Sigmoid colon (tissue), 4 donors: ENCODE measurements at regions not wholly inside any gene's neighbourhood (a gene's known extent, or its start where the extent isn't known, plus 50 kb on each side); places are given as distances from the start of the nearest gene placed in this dataset.

ENCODE experiments used
- CTCF ChIP-seq, 4 experiments: fragments of 450-650 bp in 3 of 4; fragments of 200-600 bp in 1 of 4; IDR thresholded peaks; one replicate each; pipeline ENCODE4 v1.5.1; 2016 to 2019; ENCODE audit warnings: antibody characterized with exemption in 4 of 4, mild to moderate bottlenecking in 3 of 4, moderate library complexity in 2 of 4
- EP300 ChIP-seq, 4 donors: sonication (generic); formaldehyde crosslinking; IDR thresholded peaks; one replicate each; pipeline ENCODE4 v1.6.1; 2017; ENCODE audit warnings: antibody characterized with exemption in 4 of 4
- POLR2A ChIP-seq, 2 donors: fragments of 450-650 bp; IDR thresholded peaks; one replicate each; pipeline ENCODE4 v1.6.1; 2016; ENCODE audit warnings: antibody characterized with exemption in 2 of 2, mild to moderate bottlenecking in 2 of 2, moderate library complexity in 2 of 2
- POLR2AphosphoS5 ChIP-seq, 4 donors: sonication (generic); formaldehyde crosslinking; IDR thresholded peaks; one replicate each; pipeline ENCODE4 v1.6.1; 2017; ENCODE audit warnings: antibody characterized with exemption in 4 of 4

- TF ChIP-seq CTCF (IDR thresholded peaks at IDR 0.05) (no peak), POLR2A (IDR thresholded peaks at IDR 0.05) (no peak), POLR2AphosphoS5 (IDR thresholded peaks at IDR 0.05) (no peak), EP300 (IDR thresholded peaks at IDR 0.05) (no peak)
These were observed 211.5 kb upstream of the SMIM31 start for GRCh38 chr4:164542431-164542830.
